Pancreas (tissue), 10 donors: ENCODE measurements at regions not wholly inside any gene's neighbourhood (a gene's known extent, or its start where the extent isn't known, plus 50 kb on each side); places are given as distances from the start of the nearest gene placed in this dataset.

ENCODE experiments used
- ATAC-seq, 4 donors: fragments of 200-7000 bp; cut with Tn5 transposase; one replicate each; pipeline versions ENCODE4 v1.8.0 to v1.9.1; 2020; ENCODE audit warnings: mild to moderate bottlenecking in 4 of 4, moderate library complexity in 4 of 4
- DNase-seq, 6 donors: peaks; one replicate each; pipeline ENCODE4 v3.0.0-alpha.2; 2020
- FAIRE-seq: peaks from 2 replicates; lab custom pipeline; 2012; peaks lifted over from hg19 to GRCh38; lab: Jason Lieb, UNC
- H3K27ac ChIP-seq, 4 donors: fragments of 200-600 bp; sonication (generic); 1 replicate in 3 of 4; 2 replicates in 1 of 4; pipeline versions ENCODE4 v1.5.0 to v1.8.0; 2020
- H3K27me3 ChIP-seq, 4 donors: fragments of 200-600 bp; one replicate each; pipeline ENCODE4 v1.8.0; 2021
- H3K36me3 ChIP-seq, 3 donors: fragments of 200-600 bp; sonication (generic) in 1 of 3; one replicate each; pipeline versions ENCODE4 v1.5.0 to v1.8.0; 2020 to 2021
- H3K4me1 ChIP-seq, 3 donors: fragments of 200-600 bp; one replicate each; pipeline ENCODE4 v1.8.0; 2021
- H3K4me3 ChIP-seq, 4 donors: fragments of 200-600 bp; sonication (generic) in 2 of 4; one replicate each; pipeline versions ENCODE4 v1.5.0 to v1.8.0; 2020 to 2021
- H3K9me3 ChIP-seq, 4 donors: fragments of 200-600 bp; one replicate each; pipeline ENCODE4 v1.8.0; 2021
- CTCF ChIP-seq, 4 donors: fragments of 200-600 bp; sonication (generic) in 3 of 4; IDR thresholded peaks; one replicate each; pipeline versions ENCODE4 v1.5.0 to v1.8.0; 2021; ENCODE audit warnings: antibody characterized with exemption in 4 of 4
- WGBS, 2 donors: extraction: QIAGEN DNeasy Blood & Tissue Kit; methylation state at CpG; one replicate each; pipeline ENCODE4 v1.1.7; 2013; 5-methylcytosine and 5-hydroxymethylcytosine counted together
- intact Hi-C, 3 donors: fragments of 100-400 bp; cut with DNase I; formaldehyde crosslinking; loops; one replicate each; pipeline versions ENCODE4 v1.11.1 to v1.14.2; 2022
- donor health status: healthy with polysubstance abuse.
- donor health status: DM: no; HTN: no; CAD: no; lungs with moderate emphysema.
- donor health status: DM: no; HTN: no; CAD: no.
- donor health status: control.
- donor health status: control.
- donor health status: Bipolar disorder and iron deficiency.
- donor health status: DM: yes; HTN: yes; CAD: no.
- donor health status: DM: no; HTN: no; CAD: no.
- donor health status: DM: no; HTN: no; CAD: no.
- donor health status: DM: yes; HTN: yes; CAD: no.

GRCh38 chr10:107623292-107623691, 458.8 kb upstream of the SORCS1 start:
- no peak for TF ChIP-seq CTCF (IDR thresholded peaks at IDR 0.05)
- Histone ChIP-seq H3K27ac (no peak overlapping the region), H3K9me3 (no peaks in the 10 kb centered on the region), H3K36me3 (no peaks in the 10 kb centered on the region), H3K27me3 (no peaks in the 10 kb centered on the region), H3K4me1 (no peaks in the 10 kb centered on the region), H3K4me3 (no peak overlapping the region)
- ATAC-seq (no peak), FAIRE-seq (no peak), DNase-seq (no peak)
- intact Hi-C loops, result no loop called here
- 69 to 74% methylated on average over 3 of the region's 3 CpGs for WGBS, 2 donors

GRCh38 chr10:107619139-107619538, 454.6 kb upstream of the SORCS1 start:
- no peak for TF ChIP-seq CTCF (IDR thresholded peaks at IDR 0.05)
- H3K9me3 ChIP-seq, result no peaks in the 10 kb centered on the region
- no peak overlapping the region for H3K4me3 ChIP-seq
- no peak overlapping the region for H3K27ac ChIP-seq
- no peaks in the 10 kb centered on the region for H3K27me3 ChIP-seq
- FAIRE-seq (no peak), ATAC-seq (no peak), DNase-seq (no peak)
- H3K4me1 ChIP-seq, result no peaks in the 10 kb centered on the region
- WGBS, 2 donors, result 93 to 97% methylated on average over 1 of the region's 1 CpG
- intact Hi-C loops, result no loop called here
- H3K36me3 ChIP-seq, result no peaks in the 10 kb centered on the region

- Histone ChIP-seq H3K27me3 (no peaks in the 10 kb centered on the region), H3K9me3 (no peaks in the 10 kb centered on the region), H3K36me3 (no peaks in the 10 kb centered on the region), H3K4me1 (no peaks in the 10 kb centered on the region), H3K27ac (no peak overlapping the region), H3K4me3 (no peak overlapping the region)
- WGBS, 2 donors, result 76 to 90% methylated on average over 1 of the region's 1 CpG
- intact Hi-C loops, result no loop called here
- FAIRE-seq (no peak), DNase-seq (no peak), ATAC-seq (peak in 1 of 4 donors; percentile 20)
- TF ChIP-seq CTCF (IDR thresholded peaks at IDR 0.05), result no peak
Observed at GRCh38 chr10:107618504-107618994, 454.0 kb upstream of the SORCS1 start.

- H3K27me3 ChIP-seq, result no peaks in the 10 kb centered on the region
Observed at GRCh38 chr10:107616463-107617410, 452.2 kb upstream of the SORCS1 start.

More at GRCh38 chr10:107616463-107617410, 452.2 kb upstream of the SORCS1 start:
- WGBS, 2 donors, result 71 to 87% methylated on average over 4 of the region's 4 CpGs
- DNase-seq (no peak), ATAC-seq (peak in 1 of 4 donors; percentile 55), FAIRE-seq (no peak)
- TF ChIP-seq CTCF (IDR thresholded peaks at IDR 0.05), result no peak
- no peaks in the 10 kb centered on the region for H3K4me1 ChIP-seq
- no peaks in the 10 kb centered on the region for H3K36me3 ChIP-seq
- H3K27ac ChIP-seq, result no peak overlapping the region
- intact Hi-C loops, result no loop called here
- no peak overlapping the region for H3K4me3 ChIP-seq
- H3K9me3 ChIP-seq, result no peaks in the 10 kb centered on the region
